GM19328 (cell line): ENCODE measurements at regions not wholly inside any gene's neighbourhood (a gene's known extent, or its start where the extent isn't known, plus 50 kb on each side); places are given as distances from the start of the nearest gene placed in this dataset.

ENCODE experiments used
- ATAC-seq: cut with Tn5 transposase; IDR thresholded peaks from one replicate; pipeline ENCODE4 v1.9.1; 2021; ENCODE audit warnings: mild to moderate bottlenecking, moderate library complexity; ENCODE audit not compliant: unreplicated experiment

DNA sequence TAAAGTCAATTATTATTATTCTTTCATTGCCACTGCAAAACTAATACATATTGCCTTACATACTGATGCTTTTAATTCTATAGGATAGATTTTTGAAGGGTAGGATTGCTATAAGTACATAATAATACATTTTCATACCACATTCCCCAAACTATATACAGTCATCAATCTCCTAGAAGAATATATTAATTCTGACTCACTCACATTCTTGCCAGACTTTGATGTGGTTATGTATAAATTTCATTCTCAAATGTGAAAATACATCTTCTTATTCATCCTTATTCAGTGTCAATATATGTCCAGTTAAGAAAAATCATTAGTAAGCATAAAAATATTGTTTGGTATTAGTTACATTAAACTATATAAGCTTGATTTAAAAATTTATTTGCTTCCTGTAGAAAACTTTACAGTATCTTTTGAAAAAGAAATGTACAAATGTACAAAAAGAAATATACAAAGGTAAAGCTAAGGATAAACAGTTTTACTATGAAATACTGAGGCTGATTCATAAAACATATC is 458.8 kb upstream of the CNTN5 start:
- ATAC-seq: no peak

DNA sequence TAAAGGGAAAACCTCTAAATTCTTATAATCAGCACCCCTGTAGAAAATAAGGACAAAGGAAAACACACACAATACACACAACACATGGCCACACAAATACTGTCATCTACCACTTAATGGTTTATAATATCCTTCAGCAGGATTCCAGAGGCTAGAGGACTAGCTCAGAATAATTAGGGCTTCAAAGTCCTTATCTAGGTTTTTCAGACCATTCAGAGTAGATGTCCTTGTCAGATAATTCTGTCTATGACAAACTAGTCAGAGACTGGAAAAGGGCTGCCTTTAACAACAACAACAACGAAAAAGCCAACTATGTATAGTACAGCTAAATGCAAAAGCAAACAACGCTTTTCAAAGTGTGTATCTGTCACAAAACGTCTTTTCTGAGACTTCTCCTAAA is 456.5 kb upstream of the CNTN5 start:
- no peak for ATAC-seq

DNA sequence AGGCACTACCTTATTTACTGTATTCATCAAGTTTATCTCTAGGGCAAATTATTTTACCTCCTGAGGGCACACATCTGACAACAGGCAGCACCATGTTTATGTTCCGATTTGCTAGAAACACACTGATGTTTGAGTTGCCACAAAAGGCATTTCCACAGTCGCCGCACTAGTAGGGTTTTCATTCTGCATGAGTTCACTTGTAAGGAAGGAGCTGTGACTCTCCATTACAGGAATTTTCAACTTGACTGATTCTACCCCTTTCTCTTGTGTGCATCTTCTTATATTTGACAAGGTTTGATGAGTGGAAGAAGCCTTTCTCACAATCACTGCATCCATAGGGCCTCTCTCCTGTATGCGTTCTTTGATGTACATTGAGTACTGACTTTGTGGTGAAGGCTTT is 455.9 kb upstream of the CNTN5 start:
- ATAC-seq: no peak

DNA sequence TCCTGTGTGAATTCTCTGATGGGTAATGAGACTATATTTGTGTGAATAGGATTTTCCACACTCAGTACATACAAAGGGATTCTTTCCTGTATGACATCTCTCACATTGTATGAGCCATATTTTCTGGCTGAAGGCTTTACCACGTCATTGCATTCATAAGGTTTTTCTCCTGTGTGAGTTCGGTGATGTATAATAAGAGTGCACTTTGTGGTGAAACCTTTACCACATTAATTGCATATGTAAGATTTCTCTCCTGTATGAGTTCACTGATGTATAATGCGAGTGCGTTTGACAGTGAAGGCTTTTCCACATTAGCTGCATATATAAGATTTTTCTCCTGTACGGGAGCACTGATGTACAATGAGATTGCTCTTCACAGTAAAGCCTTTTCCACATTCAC is 455.4 kb upstream of the CNTN5 start:
- no peak for ATAC-seq

DNA sequence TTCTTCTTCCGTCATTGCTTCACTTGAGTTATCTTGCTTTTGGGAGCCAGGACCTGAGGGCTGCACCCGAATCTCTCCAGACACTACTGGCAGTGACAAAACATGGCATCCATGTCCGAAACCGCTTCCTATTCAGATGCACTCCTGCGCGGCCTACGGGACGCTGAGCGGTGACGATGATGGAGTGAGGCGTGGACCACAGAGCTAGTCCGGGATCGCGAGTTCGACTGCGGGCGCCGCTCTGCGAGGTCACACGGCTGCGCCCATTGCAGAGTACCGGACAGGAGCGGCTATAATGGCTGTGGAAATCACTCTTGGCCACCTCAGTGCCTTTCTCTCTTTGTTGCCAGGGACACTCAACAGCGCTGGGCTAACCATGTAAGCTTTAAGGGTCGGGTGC is 453.8 kb upstream of the CNTN5 start:
- ATAC-seq: no peak

DNA sequence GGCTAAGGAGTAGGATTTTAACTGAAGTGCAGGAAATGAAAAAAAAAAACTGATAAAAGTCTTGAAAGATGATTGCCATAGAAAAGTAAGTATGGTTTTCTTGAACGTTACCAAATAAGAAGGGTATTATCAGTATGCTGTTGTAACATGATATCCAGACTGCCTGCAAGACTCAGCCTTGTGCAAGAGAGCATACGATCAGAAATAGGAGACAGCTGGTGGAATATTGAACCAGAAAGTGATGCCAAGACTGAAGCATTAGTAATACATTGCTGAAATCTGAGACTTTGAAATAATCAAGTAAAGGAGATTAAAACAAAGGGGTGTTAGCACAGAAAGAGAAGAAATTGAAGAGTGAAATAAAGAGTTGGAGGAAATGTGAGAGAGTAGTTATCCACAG is 452.7 kb upstream of the CNTN5 start:
- ATAC-seq: no peak

DNA sequence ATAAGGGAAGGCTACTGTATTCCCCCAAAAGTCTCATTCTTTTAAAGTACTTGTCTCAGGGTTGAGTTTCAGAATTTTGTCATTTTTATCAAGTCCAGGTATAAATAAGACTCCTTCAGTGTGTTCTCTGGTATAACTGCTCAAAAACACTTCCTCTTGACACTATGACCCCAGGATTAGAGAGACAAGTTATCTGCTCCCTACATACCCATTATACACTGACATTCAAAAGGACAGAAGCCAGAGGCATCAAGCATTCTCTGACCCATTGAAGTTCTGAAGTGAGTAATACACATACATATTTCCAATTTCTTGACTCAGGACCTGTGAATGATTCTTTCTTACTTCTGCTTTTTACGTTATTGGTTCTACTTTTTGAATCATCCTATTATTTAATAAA is 447.8 kb upstream of the CNTN5 start:
- no peak for ATAC-seq

DNA sequence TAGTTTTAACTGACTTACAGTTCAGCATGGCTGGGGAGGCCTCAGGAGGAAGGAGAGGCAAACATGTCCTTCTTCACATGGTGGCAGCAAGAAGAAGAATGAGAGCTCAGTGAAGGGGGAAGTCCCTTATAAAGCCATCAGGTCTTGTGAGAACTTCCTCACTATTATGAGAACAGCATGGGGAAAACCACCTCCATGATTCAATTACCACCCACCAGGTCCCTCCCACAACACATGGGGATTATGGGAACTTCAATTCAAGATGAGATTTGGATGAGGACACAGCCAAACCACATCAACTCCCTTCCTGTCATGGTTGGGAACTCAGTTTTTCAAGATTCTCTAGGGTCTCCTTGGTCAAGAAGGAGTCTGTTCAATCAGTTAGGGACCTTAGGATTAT is 432.9 kb upstream of the CNTN5 start:
- no peak for ATAC-seq

DNA sequence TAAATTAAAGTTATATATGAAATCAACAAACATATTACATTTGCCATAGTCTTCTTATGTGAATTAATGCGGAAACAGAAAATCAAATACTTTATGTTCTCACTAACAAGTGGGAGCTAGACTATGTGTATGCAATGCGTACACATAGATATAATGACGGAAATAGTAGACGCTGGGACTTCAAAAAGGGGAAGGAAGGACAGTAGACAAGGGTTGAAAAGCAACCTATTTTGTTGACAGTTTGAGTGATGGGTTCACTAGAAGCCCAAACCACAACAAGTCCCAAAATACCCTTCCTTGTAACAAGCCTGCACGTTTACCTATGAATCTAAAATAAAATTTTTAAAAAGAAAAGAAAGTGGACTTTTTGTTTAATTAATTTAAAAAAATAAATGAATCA is 430.8 kb upstream of the CNTN5 start:
- no peak for ATAC-seq

DNA sequence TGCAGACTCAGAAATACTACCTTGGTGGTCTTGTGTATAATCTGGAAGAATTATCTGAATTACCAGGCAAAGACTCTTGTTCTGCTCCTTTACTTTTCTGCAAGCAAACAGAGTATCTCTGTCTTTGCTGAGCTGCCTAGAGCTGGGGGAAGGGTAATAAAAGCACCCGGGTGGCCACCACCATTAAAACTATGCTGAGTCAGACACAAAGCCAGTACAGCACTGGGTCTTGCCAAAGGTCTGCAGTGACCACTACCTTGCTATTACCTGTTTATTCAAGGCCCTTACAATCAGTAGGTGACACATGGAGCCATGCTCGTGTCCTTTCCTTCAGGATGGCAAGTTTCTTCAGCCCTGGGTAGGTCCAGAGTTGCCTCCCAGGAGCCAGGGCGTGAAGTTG is 420.6 kb upstream of the CNTN5 start:
- ATAC-seq: no peak

DNA sequence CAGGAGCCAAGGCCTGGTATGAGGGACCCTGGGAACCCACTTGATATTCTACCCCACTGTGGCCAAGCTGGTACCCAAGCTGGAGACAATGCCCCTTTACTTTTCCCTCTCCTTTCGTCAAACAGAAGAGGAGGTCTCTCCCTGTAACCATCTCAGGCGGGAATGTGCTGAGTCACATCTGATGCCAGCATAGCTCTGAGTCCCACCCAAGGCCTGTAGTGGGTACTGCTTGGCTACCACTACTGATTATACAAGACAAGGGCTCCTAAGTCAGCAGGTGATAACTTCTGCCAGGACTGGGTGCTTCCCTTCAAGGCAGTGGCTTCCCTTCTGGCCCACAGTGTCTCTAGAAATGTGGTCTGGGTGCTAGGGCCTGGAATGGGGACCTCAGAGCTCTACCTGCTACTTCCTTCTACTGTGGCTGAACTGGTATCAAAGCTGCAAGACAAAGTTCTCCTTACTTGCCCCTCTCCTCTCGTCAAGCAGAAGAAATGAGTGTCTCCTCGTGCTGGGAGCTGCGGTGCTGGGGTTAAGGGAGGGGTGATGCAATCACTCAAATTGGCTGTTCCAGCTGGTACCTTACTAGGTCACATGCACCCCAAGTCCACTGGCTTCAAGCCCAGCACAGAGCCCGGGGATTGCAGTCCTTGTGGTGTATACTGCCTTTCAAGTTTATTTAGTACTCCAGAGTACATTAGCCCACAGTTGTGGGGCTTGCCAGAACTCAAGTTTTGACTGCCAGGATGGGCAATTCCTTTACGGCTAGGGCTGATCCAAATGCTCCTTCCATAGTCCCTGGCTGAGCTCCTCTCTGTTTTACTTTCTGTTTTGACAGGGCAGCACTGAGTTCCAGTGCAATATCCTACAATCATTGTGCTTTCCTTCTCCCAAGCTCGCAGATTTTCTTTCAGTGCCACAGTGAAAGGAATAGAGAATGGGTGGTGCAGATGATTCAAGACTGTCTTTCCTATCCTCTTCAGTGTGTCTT is 419.7 kb upstream of the CNTN5 start:
- ATAC-seq: no peak

DNA sequence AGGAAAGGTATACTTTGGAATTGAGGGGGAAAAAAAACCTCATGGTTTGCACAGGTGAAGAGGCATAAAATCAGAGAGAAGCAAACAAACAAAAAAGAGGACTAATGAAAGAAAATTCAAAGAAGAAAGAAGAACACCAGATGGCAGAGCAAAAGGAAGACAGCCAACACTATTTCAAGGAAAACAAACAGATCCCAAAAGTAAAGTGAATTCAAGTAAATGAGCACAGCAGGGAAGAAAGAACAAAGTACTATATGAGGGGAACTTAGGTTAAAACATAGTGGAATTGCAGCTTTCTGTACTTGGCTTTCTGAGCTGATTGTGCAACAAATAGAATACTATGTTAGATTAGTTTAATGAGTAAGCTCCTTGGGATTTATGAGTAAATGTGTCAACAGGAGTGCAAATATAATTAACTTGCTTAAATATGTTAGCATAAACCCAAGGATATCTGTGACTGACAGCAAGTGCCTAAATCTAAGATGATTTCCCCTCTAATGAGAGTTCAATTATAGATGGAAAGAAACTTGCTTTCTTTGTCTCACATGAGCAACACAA is 404.6 kb upstream of the CNTN5 start:
- ATAC-seq: no peak

DNA sequence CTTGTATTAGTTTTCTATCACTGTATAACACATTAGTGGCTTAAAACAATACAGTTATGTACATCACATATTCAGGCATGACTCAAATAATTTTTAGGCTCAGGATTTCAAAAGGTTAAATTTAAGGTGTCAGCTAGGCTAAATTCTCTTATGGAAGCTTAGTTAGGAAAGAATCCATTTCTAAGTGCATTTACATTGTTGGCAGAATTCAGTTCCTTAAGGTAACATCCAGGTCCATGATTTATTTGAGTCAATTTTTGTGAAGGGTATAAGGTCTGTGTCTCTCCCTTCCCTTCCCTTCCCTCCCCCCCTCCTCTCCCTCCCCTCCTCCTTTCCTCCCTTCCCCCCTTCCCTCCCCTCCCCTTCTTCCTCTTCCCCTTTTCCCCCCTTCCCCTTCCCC is 399.0 kb upstream of the CNTN5 start:
- ATAC-seq: no peak

DNA sequence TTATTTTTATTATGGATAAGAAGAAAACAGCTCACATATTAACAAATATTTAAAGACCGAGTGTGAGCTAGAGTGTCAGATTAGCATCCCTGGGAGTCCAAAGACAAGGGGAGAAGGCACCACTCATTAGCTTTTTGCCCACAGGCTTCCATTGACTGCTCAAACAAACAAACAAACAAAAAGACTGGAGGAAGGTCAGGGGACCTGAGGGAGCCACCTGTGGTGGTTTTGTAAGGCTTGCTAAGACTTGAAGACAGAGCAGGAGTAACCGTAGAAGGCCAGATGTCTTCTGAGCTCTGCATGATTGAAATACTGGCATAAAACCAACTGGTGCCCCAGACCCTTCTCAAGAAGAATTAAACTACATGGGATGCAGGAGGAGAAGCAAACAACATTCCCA is 395.2 kb upstream of the CNTN5 start:
- no peak for ATAC-seq

DNA sequence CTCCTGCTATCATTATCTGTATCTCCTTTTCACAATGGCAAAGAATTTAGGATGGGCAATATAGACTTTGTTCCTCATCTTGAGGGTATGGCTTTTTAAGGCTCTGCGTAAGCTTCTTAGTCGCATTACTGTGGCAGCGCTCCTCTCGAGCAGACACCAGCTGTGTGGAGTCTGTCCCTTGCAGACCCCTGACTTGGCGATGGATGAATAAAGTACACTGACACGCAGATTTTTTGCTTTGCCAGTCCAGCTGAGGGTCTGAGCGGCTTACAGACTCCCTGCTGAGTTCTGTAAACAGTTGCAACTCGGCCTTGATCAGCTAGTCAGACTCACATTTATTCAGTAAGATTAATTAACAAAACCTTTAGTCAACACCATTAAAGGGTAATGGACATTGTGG is 390.0 kb upstream of the CNTN5 start:
- ATAC-seq: no peak

DNA sequence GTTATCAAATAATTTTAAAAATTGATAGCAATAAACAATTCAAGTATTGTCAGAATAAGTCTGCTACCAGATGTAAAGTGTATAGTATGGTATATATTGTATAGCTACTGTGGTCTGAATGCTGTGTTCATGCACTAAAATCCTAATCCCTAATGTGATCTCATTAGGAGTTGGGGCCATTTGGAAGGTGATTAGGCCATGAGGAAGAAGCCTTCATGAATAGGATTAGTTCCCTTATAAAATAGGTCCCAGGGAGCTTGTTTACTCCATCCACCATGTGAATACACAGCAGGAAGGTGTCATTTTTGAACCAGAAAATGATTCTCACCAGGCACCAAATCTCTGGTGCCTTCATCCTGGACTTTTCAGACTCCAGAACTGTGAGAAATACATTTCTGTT is 363.0 kb upstream of the CNTN5 start:
- no peak for ATAC-seq

DNA sequence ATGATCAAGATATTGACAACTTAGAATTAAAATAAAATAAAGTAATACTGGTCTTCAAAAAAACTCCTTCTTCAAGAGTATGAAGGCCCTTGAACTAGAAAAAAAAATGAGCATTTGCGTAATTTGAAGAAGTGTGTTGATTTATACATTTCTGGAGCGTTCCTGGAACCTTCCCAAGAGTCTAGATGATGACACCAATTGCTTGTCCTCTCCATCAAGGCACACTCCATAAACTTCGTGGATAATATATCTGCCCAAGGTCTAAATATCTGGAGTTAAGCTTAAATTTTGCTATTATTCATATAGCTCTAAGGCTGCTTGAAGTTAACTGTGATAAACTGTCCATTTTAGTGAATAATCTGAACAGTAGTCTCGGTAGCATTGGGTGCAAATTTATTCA is 361.3 kb upstream of the CNTN5 start:
- ATAC-seq: no peak

DNA sequence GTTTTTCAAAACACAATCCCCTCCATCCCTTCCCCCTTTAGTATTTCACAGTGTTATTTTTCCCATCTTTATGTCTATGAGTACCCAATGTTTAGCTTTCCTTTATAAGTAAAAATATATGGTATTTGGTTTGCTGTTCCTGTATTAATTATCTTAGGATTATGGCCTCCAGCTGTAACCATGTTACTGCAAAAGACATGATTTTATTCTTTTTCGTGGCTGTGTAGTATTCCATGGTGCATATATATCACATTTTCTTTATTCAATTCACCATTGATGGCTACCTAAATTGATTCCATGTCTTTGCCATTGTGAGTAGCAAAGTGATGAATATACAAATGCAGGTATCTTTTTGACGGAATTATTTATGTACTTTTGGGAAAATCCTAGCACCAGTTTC is 346.4 kb upstream of the CNTN5 start:
- ATAC-seq: no peak

DNA sequence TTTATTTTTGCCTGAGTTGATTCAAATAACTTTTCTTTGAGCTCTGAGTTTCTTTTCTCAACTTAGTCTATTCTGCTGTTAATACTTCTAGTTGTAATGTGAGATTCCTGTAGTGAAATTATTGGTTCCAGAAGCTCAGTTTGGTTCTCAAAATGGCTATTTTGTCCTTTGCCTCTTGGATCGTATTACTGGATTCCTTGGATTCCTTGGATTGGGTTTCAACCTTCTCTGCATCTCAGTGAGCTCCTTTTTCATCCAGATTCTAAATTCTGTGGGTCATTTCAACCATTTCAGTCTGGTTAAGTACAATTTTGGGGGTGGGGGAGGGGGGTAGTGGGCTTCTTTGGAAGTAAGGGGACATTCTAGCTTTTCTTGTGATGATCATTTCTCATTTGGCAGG is 341.1 kb upstream of the CNTN5 start:
- no peak for ATAC-seq

DNA sequence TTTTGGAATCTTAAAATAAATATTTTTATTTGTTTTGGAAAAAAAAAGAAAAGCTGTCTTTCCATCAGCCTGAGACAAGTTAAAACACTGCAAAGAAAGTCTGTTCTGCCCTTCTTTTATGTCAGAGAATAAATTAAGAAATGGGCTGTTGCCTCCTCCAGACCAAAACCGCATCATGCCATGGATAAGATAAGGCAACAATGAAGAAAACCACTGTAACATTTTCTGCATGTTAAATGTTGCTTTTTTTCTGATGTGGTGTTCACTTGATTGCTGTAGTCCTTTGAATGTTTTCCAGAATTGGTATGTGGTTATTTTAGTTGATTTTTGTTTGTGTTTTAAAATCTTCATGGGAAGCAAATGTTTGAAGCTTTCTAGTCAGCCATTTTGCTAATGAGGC is 319.2 kb upstream of the CNTN5 start:
- ATAC-seq: no peak

DNA sequence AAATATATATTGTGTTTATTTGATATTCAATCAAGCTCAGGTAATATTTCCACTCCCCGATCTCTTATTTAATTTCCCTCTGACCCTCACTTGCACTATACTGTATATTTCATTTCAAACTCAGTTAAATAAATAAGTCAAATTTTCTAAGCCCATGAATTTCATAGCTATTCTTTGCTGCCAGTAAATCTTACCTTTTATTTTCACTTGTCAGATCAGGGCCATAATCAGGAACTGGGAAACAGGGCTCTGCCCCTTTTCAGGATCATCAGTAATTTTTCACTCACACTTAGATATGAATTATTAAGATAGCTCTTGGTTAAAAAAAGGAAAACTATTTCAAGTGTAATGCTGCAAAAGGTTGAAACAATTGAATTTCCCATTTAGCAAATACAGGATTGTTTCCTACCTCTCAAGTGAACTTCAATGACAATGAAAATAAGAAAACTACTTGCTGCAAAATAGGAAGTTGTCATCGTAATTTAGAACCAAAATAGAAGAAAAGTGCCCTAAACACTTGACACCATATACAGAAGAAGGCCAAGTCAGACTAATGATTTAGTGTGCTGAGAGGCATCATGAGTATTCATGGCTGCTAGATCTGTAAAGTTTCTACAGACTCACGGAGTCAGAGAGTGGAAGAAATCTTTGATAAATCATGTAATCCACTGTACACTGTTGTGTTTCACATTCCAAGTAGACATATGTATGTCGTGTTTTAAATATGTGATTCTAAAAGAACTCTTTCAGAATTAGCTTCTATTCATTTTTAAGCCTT is 316.8 kb upstream of the CNTN5 start:
- no peak for ATAC-seq

DNA sequence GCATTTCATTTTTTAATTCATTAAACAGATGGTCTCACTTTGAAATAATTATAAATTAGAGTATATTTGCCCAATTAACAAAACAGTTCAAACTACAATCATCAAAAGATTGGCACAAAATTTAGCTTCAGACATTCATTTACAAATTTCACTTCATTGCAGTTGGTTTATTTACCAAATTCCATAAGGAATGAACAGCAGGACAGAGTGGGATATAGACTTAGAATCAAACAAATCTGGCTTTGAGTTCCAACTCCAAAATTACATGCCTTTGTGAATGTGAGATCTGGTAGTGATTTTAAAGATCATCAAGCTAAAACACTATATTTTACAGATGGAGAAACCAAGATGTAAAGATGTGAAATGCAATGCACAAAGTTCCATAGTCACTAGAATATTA is 310.7 kb upstream of the CNTN5 start:
- ATAC-seq: no peak
